ENCODE measurements at regions not wholly inside any gene's neighbourhood (a gene's known extent, or its start where the extent isn't known, plus 50 kb on each side); places are given as distances from the start of the nearest gene placed in this dataset.

DNA sequence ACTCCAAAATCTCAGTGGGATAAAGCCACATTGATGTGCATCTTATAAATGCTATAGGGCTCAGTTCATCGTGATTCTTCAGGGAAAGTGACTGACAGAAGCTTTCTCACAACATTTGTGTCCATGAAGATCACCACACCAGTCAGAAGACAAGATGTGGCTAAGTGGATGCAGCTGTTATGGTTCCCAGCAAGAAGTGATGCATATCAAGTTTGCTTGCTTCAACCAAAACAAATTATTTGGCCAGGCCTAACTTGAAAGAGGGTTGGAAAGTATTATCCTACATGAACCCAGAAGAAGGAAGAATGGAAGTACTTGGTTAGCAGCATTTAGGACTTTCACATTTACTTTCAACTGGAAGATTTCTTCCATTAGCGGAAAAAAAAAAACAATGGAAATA, 210.0 kb upstream of the ACVR2A start:
- H3K4me1 Mint-ChIP-seq (ENCODE audit: low read depth): peaks cover 18% of the 10 kb centered on the region
- no peaks in the 10 kb centered on the region for H3K36me3 Mint-ChIP-seq (ENCODE audit: low read depth)
- no peak overlapping the region for H3K4me3 Mint-ChIP-seq (ENCODE audit: unreplicated experiment)
- no peak for TF ChIP-seq CTCF (IDR thresholded peaks at IDR 0.05)
- DNase-seq (ENCODE audit: low spot score): no peak
- H3K27ac Mint-ChIP-seq (ENCODE audit: unreplicated experiment): no peak overlapping the region
- H3K9me3 Mint-ChIP-seq (ENCODE audit: low read depth): no peaks in the 10 kb centered on the region
- no peaks in the 10 kb centered on the region for H3K27me3 Mint-ChIP-seq (ENCODE audit: low read depth)

GRCh38 chr2:147632198-147632597, 212.6 kb upstream of the ACVR2A start:
- Mint-ChIP-seq H3K27me3 (ENCODE audit: low read depth) (no peaks in the 10 kb centered on the region), H3K36me3 (ENCODE audit: low read depth) (no peaks in the 10 kb centered on the region), H3K4me3 (ENCODE audit: unreplicated experiment) (no peak overlapping the region), H3K9me3 (ENCODE audit: low read depth) (no peaks in the 10 kb centered on the region), H3K27ac (ENCODE audit: unreplicated experiment) (no peak overlapping the region), H3K4me1 (ENCODE audit: low read depth) (peaks cover 23% of the 10 kb centered on the region)
- DNase-seq (ENCODE audit: low spot score): no peak
- no peak for TF ChIP-seq CTCF (IDR thresholded peaks at IDR 0.05)

- H3K4me1 Mint-ChIP-seq (ENCODE audit: low read depth): peaks cover 14% of the 10 kb centered on the region
- TF ChIP-seq CTCF (IDR thresholded peaks at IDR 0.05): no peak
- H3K9me3 Mint-ChIP-seq (ENCODE audit: low read depth): no peaks in the 10 kb centered on the region
- H3K27me3 Mint-ChIP-seq (ENCODE audit: low read depth): no peaks in the 10 kb centered on the region
- no peaks in the 10 kb centered on the region for H3K36me3 Mint-ChIP-seq (ENCODE audit: low read depth)
- no peak overlapping the region for H3K4me3 Mint-ChIP-seq (ENCODE audit: unreplicated experiment)
- H3K27ac Mint-ChIP-seq (ENCODE audit: unreplicated experiment): no peak overlapping the region
- no peak for DNase-seq (ENCODE audit: low spot score)
Measured at GRCh38 chr2:147631294-147631693, 213.5 kb upstream of the ACVR2A start.

GRCh38 chr2:147630585-147630984, 214.2 kb upstream of the ACVR2A start:
- Mint-ChIP-seq H3K4me3 (ENCODE audit: unreplicated experiment) (no peak overlapping the region), H3K36me3 (ENCODE audit: low read depth) (no peaks in the 10 kb centered on the region), H3K27me3 (ENCODE audit: low read depth) (no peaks in the 10 kb centered on the region), H3K4me1 (ENCODE audit: low read depth) (peaks cover 7% of the 10 kb centered on the region), H3K27ac (ENCODE audit: unreplicated experiment) (no peak overlapping the region), H3K9me3 (ENCODE audit: low read depth) (no peaks in the 10 kb centered on the region)
- no peak for DNase-seq (ENCODE audit: low spot score)
- TF ChIP-seq CTCF (IDR thresholded peaks at IDR 0.05): no peak

GRCh38 chr2:147628971-147629421, 215.8 kb upstream of the ACVR2A start:
- Mint-ChIP-seq H3K36me3 (ENCODE audit: low read depth) (no peaks in the 10 kb centered on the region), H3K4me3 (ENCODE audit: unreplicated experiment) (no peak overlapping the region), H3K27me3 (ENCODE audit: low read depth) (no peaks in the 10 kb centered on the region), H3K9me3 (ENCODE audit: low read depth) (no peaks in the 10 kb centered on the region), H3K4me1 (ENCODE audit: low read depth) (peaks cover 5% of the 10 kb centered on the region), H3K27ac (ENCODE audit: unreplicated experiment) (no peak overlapping the region)
- DNase-seq (ENCODE audit: low spot score): no peak
- no peak for TF ChIP-seq CTCF (IDR thresholded peaks at IDR 0.05)
